GM18909 (cell line): ENCODE measurements at regions not wholly inside any gene's neighbourhood (a gene's known extent, or its start where the extent isn't known, plus 50 kb on each side); places are given as distances from the start of the nearest gene placed in this dataset.

Experiments used
- ATAC-seq: cut with Tn5 transposase; IDR thresholded peaks from one replicate; pipeline ENCODE4 v1.9.1; 2021; ENCODE audit warnings: mild to moderate bottlenecking; ENCODE audit not compliant: unreplicated experiment, poor library complexity

DNA sequence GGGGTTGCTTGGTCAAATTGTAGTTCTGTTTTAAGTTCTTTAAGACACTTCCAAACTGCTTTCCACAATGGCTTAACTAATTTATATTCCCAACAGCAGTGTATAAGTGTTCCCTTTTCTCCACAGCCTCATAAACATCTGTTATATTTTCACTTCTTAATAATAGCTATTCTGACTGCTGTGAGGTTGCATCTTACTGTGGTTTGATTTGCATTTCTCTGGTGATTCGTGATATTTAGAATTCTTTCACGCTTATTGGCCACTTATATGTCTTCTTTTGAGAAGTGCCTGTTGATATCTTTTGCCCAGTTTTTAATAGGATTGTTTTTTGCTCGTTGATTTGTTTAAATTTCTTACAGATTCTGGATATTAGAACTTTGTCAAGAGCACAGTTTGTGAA is 278.6 kb upstream of the ITM2A start:
- no peak for ATAC-seq

DNA sequence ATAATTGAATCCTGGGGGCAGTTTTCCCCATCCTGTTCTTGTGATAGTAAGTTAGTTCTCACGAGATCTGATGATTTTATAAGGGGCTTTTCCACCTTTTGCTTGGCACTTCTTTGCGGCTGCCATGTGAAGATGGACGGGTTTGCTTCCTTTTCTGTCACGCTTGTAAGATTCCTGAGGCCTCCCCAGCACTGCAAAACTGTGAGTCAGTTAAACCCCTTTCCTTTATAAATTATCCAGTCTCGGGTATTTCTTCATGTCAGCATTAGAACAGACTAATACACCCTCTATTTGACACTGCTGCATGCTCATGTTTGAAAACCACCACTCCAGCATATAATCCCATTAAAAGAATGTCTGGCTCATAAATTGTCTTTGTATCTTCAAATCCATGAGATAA is 264.4 kb upstream of the ITM2A start:
- no peak for ATAC-seq

DNA sequence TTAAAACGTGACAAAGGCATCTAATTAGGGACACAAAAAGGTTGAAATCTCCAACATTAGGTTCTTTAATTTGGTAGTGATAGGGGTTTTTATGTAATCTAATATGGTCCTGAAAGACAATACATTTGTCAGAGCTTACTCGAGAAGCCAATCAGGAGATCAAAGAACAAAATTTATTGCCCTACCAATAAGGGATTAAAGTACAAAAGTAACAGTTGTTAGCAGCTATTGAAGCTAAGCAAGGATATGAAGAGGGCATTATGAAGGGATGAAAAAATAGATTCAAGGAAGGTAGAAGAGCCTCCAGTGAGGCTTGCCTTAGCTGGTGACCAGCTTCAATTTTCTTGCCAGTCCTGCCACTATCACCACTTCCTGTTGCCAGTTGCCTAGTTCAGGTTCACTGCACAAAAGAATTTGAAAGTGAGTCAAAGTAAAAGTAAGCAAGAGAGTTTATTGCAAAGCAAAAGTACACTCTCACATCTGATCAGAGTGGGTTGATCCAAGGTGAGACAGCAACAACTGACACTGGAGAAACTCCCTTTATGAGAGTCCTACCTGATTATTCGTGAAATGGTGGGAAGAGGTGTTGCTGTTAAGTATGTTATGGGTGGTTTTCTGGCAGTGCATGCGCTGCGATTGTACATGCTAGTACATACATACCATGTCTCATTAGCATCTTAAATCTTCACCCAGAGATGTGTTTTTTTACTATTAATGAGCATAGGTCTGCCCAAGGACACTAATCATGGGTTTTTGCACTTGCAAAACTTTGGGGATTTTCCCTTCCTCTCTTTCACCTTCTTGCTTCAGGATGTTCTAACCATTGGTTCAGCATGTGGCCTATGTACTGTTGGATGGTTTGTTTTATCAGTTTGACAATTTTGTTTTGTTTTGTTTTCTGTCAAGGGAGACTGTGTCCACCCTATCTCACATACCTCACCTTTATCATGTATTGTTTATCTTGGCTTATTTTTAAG is 263.2 kb upstream of the ITM2A start:
- ATAC-seq = peak; percentile 96

DNA sequence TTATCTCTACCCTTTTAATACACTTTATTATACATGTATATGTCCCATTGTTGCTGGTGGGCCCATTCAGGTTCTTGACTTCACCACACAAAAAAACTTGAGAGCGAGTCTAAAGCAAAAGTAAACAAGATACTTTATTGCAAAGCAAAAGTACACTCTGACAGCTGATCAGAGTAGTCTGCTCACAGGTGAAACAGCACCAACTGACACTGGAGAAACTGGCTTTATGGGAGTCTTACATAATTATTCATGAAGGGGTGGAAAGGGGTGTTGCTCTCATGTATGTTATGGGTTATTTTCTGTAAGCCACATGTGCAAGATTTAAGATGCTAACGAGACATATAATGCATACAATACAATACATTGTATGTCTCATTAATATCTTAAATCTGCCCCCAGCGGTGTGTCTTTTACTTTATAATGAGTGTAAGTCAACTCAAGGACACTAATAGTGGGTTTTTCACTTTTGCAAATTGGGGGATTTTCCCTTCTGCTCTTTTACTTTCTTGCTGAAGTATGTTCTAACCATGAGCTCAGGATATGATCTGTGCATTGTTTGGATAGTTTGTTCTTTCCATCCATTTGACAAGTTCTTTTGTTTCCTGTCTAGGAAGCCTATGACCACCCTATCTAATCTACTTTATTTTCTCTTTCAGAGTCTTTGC is 256.1 kb upstream of the ITM2A start:
- ATAC-seq = no peak

DNA sequence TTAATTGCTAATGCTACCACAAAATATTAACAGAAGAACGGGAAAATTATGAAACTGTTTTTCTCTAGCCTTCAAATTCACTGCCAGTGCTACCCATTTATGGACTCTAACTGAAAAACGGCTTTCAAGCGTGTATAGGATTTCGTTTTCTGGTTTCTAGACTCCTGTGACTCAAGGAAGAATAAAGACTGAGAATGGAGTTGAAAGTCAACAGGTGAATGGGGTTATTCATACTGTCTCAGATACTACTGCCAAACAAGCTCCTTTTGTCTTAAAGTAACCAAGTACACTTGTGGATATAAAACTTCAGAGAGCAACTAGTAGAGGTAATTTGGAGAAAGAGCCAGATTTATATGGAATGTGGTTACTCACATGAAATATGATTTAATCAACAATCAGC is 251.1 kb upstream of the ITM2A start:
- no peak for ATAC-seq

DNA sequence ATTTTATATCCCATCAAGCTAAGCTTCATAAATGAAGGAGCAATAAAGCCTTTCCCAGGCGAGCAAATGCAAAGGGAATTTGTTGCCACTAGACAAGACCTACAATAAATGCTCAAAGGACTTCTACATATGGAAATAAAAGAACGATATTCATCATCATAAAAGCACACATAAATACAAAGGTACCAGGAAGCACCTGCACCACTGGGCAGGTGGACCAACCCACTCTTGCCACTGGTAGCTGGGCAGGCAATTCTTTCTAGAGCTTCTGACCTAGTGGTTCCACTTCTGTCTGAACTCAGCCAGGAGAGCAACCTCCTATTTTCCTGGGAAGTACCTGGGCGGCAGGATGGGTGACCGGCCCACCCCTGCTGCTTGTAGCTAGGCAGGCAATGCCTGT is 237.2 kb upstream of the ITM2A start:
- ATAC-seq = no peak

DNA sequence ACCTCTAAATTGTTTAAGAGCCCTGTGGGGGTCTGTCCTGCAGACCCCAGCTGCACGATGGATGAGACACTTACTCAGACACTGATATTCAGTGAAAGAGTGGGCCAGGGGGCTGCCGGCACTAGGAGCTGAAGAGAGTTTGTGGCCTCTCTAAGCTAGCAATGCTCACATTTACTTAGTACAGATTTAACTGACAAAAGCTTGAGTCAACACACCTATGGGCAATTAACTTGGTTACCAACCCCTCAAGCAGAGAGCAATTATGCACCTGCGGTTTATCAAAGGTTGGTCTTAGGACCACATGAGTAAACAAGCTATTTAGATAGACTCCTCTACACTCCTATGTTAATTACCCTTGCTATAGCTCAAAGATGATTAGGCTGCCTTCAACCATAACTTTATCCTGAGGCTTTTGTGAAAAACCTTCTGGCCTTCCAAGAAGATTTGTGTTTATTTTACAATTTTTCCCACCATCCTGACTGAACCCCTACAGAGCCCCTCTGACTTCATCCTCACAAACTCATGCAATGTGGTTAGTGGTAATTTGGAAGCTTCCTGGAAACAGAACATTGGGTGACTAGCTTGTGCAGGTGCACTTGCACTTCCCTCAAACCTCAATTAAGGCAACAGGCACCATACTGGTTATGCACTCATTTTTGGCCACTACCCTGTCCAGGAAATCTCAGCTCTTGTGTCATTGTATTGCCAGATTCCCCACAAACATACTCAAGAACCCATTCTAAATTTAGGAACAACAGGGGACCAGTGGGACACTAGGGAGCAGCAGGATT is 234.4 kb upstream of the ITM2A start:
- ATAC-seq = no peak

DNA sequence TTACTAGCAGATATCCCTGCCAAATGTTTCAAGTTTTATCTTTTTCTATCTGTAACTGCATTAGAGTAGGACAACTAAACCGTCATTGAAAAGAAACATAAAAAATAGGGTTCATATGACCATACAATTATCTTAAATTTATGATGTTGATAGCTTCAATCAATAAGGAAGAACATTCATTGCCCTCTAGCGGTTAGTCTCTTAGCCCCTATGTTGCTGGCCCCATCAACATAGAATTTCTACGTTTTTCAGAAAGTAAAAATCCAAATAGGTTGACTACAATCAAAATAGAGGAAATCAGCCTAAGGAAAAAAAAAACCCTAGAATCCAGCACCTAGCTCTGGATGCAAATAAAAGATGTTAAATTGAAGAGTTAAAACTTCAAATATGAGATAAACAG is 225.1 kb upstream of the ITM2A start:
- ATAC-seq = no peak

DNA sequence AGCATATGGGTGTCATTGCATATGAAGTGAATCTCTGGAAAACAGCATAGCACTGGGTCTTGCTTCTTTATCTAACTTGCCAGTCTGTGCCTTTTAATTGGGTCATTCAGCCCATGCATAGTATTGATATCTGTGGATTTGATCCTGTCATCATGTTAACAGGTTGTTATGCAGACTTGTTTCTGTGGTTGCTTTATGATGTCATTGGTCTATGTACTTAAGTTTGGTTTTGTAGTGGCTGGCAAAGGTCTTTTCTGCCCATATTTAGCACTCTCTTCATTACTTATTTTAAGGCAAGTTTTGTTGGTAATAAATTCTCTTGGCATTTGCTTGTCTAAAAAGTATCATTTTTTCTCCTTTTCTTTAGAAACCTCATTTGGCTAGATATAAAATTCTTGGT is 221.1 kb upstream of the ITM2A start:
- ATAC-seq = no peak

DNA sequence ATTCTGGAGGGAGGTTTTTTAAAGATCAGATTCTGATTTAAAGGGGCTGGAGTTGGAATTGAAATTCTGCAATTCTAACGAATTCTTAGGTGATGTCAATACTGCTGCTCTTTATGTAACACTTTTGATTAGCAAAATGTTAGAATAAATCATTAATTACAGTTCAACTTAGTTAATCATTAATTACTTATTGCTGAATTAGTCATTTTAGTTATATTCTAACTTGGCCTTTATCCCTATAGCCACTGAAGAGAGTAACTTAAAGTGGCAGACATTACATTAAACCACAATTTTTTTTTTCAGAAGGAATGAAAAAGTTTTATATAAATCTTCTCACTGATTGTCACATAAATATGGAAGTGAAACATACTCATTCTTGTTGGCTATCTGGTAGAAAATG is 206.6 kb upstream of the ITM2A start:
- no peak for ATAC-seq

DNA sequence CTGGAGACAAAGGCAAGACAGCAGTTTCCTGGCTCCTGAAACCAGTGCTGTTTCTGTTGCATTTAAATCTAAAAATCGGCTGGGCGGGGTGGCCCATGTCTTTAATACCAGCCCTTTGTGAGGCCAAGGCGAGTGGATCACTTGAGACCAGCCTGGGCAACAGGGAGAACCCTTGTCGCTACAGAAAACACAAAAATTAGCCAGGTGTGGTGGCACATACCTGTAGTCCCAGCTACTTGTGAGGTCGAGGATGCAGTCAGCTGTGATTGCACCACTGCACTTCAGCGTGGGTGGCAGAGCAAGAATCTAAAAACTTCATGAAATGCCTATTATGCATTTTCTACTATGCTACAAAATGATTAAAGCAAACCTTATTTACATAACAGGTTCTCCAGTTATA is 205.4 kb upstream of the ITM2A start:
- ATAC-seq = no peak

DNA sequence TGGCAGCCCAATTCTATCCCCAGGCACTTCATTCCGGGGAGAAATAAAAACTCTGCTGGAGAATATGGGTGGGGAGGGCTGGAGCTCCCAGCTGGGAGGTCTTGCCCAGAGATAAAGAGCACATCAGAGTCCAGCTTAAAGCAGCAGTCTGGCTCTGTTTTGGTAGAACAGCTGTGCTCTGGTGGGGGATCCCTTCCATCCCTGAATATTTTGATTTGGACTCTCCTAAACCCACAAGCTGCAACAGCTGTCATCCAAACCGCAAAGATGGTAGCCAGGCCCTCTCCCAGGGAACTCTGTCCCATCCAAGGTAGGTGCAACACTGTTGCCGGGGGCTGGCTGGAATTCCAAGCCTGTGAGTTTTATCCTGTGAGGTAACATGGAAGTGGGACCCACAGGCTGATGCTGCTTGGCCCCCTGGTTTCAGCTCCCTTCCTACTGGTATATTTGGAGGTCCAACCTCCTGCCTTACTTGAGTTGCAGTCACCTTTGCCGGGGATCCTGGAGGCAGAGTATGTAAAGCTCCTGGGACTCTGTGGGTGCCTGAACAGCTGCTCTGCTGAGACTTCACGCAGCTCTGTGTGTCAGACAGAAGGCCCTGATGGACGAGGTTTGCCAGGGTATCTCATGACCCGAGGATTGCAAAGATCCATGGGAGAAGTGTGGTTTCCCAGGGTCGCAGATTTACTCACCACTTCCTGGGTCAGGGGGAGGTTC is 203.5 kb upstream of the ITM2A start:
- no peak for ATAC-seq

DNA sequence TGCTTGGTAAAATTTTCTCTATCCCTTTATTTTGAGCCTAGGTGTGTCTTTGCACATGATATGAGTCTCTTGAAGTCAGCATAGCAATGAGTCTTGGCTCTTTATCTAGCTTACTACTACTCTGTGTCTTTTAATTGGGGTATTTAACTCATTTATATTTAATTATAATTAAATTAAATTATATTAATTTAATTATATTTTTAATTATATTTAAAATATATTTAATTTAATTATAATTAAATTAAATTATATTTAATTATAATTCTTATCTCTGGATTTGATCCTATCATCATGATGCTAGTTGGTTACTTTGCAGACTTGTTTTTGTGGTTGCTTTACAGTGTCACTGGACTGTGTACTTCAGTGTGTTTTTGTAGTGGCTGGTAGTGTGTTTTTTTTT is 201.2 kb upstream of the ITM2A start:
- ATAC-seq = no peak

DNA sequence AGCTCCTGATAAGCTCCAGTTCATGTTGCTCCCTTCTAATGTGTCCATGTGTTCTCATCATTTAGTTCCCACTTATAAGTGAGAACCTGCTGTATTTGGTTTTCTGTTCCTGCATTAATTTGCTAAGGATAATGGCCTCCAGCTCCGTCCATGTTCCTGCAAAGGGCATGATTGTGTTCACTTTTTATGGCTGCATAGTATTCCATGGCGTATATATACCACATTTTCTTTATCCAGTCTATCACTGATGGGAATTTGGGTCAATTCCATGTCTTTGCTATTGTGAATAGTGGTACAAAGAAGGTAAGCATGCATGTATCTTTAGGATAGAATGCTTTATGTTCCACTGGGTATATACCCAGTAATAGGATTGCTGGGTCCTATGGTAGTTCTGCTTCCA is 197.2 kb upstream of the ITM2A start:
- ATAC-seq = no peak

DNA sequence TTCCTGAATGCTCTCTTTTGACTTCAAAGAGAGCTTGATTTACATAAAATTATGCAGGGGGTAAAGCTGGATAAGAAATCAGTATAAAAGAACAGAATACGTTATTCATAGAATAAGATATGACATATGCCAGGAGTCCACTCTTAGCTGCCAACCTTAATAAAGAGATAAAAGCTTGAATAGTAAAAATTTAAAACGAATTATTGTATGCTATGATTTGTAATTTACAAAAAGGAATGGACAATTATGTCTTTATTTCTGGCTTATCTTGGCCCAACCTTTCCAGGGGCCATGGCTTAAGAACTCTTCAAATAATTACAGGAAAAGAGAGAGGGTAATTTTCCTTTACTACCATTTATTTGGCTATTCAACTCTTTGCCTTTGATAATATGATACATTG is 192.2 kb upstream of the ITM2A start:
- ATAC-seq = no peak

DNA sequence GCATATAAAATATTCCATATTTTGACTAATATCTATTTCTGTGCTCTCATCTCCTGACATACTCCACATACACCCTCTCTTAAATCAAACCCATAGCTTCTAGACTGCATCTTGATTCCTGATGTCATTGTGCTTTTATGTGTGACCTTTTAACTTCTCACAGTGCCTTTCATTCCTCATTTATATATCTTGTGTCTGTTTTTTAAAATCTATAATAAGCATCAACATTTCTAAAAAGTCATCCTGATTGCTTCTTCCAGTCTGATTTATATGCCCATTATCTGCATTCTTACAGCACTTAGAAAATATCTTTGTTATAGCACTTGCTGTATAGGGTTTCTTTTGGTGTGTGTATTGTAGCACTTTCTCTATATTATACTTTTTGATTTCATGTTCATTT is 190.1 kb upstream of the ITM2A start:
- ATAC-seq = no peak

DNA sequence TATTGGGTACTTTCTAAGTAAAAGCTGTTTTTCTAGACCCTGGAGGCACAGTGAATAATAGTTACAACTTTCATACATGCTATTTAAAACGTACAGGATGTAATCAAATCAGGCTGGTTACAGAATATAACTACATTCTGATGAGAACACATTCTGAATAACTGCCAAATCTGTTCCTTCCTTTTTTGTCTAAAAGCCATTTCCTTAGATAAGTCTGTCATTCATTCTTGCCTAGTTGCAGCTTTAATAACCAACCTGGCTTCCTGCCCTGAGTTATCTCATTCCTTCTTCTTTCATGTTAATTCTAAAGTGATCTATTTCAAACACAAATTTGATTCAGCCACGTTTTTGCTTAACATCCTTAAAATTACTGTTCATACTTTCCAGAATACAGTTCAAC is 189.7 kb upstream of the ITM2A start:
- no peak for ATAC-seq

DNA sequence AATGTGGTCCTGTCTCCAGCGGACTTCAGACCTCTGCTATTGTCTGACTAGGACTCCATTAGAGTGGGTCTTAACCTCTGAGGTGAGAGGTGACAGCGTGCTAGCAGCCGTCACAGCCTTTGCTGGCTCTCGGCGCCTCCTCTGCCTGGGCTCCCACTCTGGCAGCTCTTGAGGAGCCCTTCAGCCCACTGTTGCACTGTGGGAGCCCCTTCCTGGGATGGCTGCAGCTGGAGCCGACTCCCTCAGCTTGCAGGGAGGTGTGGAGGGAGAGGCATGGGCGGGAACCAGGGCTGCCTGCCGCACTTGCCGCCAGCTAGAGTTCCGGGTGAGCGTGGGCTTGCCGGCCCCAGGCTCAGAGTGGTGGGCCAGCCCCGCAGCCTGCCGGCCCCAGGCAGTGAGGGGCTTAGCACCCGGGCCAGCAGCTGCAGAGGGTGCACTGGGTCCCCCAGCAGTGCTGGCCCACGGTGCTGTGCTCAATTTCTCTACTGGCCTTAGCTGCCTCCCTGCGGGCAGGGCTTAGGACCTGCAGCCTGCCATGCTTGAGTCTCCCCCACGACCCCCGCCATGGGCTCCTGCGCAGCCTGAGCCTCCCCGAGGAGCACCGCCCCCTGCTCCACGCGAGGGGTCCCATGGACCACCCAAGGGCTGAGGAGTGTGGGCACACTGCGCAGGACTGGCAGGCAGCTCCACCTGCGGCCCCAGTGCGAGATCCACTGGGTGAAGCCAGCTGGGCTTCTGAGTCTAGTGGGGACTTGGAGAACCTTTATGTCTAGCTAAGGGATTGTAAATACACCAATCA is 163.4 kb upstream of the ITM2A start:
- ATAC-seq = no peak

DNA sequence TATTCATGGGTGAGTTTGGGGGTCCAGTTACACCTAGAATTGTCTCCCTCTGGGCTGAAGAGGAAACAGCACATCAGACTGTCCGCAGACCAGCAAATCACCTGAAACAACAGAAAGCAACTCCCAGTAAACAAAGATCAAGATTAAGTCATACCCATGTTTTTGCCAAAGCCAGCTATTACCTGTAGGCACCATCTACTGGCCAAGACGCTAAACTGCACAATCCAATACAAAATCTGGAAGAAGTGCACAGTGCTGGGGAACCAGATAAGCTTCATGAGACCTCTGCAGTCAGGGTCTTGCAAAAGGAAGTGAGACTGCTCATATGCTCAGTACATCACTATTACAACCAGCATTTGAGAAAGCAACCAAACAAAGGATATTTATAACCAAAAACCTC is 157.5 kb upstream of the ITM2A start:
- ATAC-seq = peak; percentile 77

DNA sequence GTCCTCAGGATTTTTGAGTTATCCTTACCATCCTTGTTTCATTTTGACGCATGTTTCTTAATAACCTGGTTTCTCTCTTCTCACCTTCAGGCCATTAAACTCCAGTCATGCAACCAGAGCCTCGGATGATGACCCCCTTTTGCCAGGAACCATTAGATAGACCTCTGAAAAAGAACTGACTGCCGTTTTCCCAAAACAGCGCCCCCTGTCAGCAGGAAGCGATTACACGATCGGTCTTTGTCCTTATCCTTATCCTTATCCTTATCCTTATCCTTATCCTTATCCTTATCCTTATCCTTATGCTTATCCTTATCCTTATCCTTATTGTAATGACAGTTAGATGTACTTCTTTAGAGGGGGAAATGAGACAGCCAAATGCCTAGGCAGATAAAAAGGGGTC is 148.4 kb upstream of the ITM2A start:
- ATAC-seq = no peak
